Type B pancreatic cell (in vitro differentiated cells): ENCODE measurements at regions not wholly inside any gene's neighbourhood (a gene's known extent, or its start where the extent isn't known, plus 50 kb on each side); places are given as distances from the start of the nearest gene placed in this dataset.

Experiments used
- DNase-seq: peaks from one replicate; pipeline ENCODE4 v3.0.0; 2021; ENCODE audit warnings: mixed read lengths; ENCODE audit not compliant: unreplicated experiment; ENCODE audit errors: extremely low spot score
- H3K27ac Mint-ChIP-seq: 2 replicates; pipeline ENCODE4 v1.8.0; 2021; ENCODE audit warnings: mild to moderate bottlenecking, mixed read lengths
- H3K27me3 Mint-ChIP-seq: 2 replicates; pipeline ENCODE4 v1.8.0; 2021; ENCODE audit warnings: mixed read lengths
- H3K36me3 Mint-ChIP-seq: 2 replicates; pipeline ENCODE4 v1.8.0; 2021; ENCODE audit warnings: mixed read lengths
- H3K4me1 Mint-ChIP-seq: one replicate; pipeline ENCODE4 v1.8.0; 2021; ENCODE audit warnings: mixed read lengths; ENCODE audit not compliant: unreplicated experiment
- H3K4me3 Mint-ChIP-seq: 2 replicates; pipeline ENCODE4 v1.8.0; 2021; ENCODE audit warnings: mild to moderate bottlenecking, mixed read lengths
- H3K9me3 Mint-ChIP-seq: 2 replicates; pipeline ENCODE4 v1.8.0; 2021; ENCODE audit warnings: mixed read lengths
- TF ChIP-seq, protein P1 (sequence below): fragments of 200-600 bp; sonication (generic); conservative IDR thresholded peaks from 2 replicates; pipeline ENCODE4 v1.5.0; 2021; ENCODE audit warnings: antibody characterized with exemption, mild to moderate bottlenecking

- H3K36me3 Mint-ChIP-seq, result no peaks in the 10 kb centered on the region
- H3K9me3 Mint-ChIP-seq, result no peaks in the 10 kb centered on the region
- no peak for DNase-seq
- H3K4me1 Mint-ChIP-seq, result no peaks in the 10 kb centered on the region
- no peak overlapping the region for H3K4me3 Mint-ChIP-seq
- no peaks in the 10 kb centered on the region for H3K27me3 Mint-ChIP-seq
- no peak overlapping the region for H3K27ac Mint-ChIP-seq
- TF ChIP-seq, protein P1, sequence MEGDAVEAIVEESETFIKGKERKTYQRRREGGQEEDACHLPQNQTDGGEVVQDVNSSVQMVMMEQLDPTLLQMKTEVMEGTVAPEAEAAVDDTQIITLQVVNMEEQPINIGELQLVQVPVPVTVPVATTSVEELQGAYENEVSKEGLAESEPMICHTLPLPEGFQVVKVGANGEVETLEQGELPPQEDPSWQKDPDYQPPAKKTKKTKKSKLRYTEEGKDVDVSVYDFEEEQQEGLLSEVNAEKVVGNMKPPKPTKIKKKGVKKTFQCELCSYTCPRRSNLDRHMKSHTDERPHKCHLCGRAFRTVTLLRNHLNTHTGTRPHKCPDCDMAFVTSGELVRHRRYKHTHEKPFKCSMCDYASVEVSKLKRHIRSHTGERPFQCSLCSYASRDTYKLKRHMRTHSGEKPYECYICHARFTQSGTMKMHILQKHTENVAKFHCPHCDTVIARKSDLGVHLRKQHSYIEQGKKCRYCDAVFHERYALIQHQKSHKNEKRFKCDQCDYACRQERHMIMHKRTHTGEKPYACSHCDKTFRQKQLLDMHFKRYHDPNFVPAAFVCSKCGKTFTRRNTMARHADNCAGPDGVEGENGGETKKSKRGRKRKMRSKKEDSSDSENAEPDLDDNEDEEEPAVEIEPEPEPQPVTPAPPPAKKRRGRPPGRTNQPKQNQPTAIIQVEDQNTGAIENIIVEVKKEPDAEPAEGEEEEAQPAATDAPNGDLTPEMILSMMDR, result no peak
Observed at GRCh38 chr6:54778731-54779130, 67.8 kb upstream of the FAM83B start.

DNA sequence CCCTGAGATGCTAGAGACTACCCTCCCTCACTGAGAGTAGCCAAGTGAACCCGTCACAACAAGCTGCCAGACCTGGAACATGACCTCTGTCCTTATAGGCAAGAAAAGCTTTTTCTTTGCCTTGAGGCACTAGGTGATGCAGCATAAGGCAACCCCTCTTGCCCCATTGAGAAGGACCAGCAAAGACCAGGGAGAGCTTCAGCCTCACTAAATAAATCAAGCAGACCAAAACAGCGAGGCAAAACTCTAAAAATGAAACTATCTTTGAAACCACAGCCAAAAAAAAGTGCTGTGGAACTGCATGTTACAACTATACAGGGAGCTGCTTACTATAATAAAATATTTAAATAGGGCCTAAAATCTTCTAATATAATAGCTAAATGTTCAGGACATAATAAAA lies 62.6 kb upstream of the FAM83B start:
- Mint-ChIP-seq H3K4me1 (no peaks in the 10 kb centered on the region), H3K27ac (no peak overlapping the region), H3K9me3 (no peaks in the 10 kb centered on the region), H3K36me3 (no peaks in the 10 kb centered on the region), H3K27me3 (no peaks in the 10 kb centered on the region), H3K4me3 (no peak overlapping the region)
- TF ChIP-seq, protein P1, result no peak
- DNase-seq, result no peak

DNA sequence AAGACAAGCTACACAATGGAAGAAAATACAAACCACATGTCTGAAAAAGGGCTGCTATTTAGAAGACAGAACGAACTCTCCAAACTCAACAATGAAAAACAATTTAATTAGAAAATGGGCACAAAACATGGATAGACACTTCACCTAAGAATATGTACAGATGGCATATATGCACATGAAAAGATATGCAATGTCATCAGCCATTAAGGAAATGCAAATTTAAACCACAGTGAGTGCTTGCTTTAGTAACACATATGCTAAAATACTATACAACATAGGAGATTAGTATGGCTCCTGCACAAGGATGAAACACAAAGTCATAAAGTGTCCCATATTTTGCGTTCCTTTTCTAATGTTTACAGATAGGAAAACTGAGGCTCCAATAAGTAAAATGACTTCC lies 60.4 kb upstream of the FAM83B start:
- Mint-ChIP-seq H3K4me1 (no peaks in the 10 kb centered on the region), H3K27me3 (no peaks in the 10 kb centered on the region), H3K4me3 (no peak overlapping the region), H3K36me3 (no peaks in the 10 kb centered on the region), H3K27ac (no peak overlapping the region), H3K9me3 (no peaks in the 10 kb centered on the region)
- no peak for DNase-seq
- TF ChIP-seq, protein P1, result no peak

DNA sequence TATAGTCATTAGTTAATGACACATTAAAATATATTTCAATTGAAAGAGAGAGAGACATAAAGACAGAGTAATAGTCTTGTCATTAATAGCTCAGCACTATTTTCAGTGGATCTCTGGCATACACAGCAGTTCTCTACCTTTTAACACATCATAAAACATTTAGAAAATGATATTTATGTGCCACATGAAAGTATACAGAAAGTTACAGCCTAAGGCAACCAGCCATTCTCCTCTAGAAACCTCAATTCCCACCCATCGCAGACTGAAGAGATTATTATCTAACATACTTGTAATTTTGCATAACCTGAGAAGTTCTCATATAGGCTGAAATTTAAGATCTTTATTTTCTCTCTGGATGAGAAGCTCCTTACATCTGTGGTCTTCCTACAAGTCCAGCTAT lies 58.7 kb upstream of the FAM83B start:
- Mint-ChIP-seq H3K4me1 (no peaks in the 10 kb centered on the region), H3K4me3 (no peak overlapping the region), H3K27me3 (no peaks in the 10 kb centered on the region), H3K9me3 (no peaks in the 10 kb centered on the region), H3K27ac (no peak overlapping the region), H3K36me3 (no peaks in the 10 kb centered on the region)
- TF ChIP-seq, protein P1, result no peak
- DNase-seq, result no peak
